HG02970 (cell line): ENCODE measurements at regions not wholly inside any gene's neighbourhood (a gene's known extent, or its start where the extent isn't known, plus 50 kb on each side); places are given as distances from the start of the nearest gene placed in this dataset.

ENCODE experiments used
- ATAC-seq: cut with Tn5 transposase; IDR thresholded peaks from one replicate; pipeline ENCODE4 v1.9.1; 2021; ENCODE audit warnings: mild to moderate bottlenecking, moderate library complexity, moderate number of reproducible peaks; ENCODE audit not compliant: unreplicated experiment, low FRiP score

DNA sequence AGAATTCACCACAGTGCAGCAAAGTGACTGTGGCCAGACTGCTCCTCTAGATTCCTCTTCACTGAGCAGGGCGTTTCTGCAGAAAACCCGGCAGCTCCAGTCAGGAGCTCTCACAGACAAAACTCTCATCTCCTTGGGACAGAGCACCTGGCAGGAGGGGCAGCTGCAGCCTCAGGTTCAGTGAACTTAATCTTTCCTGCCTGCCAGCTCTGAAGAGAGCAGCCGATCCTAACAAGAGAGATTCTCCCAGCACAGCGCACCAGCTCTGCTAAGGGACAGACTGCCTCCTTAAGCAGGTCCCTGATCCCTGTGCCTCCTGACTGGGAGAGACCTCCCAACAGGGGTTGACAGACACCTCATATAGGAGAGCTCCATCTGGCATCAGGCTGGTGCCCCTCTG is 1065.5 kb downstream of the GRIK2 start:
- ATAC-seq, result no peak

DNA sequence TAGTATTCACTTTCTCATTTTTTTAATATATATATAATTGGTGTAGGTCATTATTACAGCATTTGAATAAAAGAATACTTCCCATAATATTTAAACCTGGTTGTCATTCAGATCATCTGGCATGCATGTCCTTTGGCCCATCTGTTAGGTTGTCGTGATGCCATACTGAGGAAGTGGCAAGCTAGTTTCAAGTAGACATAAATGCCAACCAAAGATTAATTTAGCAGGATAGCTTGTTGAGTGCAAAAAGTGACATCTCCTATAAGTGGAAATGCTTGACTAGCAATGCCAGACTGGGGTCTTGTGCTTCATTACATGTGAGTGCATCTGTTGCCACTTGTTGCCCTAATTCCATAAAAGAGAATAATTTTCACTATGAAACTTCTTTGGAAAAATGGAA is 1044.7 kb downstream of the GRIK2 start:
- no peak for ATAC-seq

DNA sequence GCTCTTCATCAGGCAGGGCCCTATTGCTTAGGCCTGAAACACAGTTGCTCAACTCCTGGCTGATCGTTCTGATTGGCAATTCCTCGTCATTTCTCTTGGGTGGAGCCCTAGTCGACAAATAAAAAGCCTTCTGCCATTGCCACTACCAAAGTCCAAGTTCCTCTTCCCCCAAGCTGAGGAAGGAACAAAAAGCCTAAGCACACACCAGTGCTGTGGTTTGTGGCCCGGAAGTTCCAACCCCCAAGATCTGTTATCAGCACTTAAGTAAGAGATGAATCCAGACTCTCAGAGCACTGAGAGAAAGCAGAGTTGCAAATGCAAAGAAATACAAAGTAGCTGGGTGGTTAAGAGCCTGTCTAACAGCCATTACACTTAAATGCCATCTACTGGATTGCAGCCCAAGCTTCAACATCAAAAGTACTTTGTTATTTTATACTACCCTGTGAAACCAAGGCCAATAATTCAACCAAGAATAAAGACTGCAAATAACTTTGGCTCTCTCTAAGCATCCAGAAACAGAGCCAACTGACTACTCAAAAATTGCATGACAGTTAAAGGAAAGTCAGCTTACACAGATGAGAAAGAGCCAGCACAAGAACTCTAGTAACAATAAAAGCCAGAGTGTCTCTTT is 1024.0 kb downstream of the GRIK2 start:
- no peak for ATAC-seq

DNA sequence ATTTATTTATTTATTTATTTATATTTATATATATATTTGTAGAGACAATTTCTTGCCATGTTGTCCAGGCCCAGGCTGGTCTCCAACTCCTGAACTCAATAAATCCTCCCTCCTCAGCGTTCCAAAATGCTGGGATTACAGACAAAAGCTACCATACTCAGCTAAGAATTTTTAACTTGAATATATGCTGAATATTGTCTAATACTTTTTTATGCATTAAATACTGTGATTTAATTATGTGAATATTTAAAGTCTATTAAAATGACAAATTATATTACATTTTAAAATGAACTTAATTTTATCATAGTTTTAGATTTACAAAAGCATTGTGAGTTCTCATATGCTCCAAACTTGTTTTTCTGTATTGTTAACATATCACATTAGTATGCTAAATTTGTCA is 1022.4 kb downstream of the GRIK2 start:
- ATAC-seq, result no peak

DNA sequence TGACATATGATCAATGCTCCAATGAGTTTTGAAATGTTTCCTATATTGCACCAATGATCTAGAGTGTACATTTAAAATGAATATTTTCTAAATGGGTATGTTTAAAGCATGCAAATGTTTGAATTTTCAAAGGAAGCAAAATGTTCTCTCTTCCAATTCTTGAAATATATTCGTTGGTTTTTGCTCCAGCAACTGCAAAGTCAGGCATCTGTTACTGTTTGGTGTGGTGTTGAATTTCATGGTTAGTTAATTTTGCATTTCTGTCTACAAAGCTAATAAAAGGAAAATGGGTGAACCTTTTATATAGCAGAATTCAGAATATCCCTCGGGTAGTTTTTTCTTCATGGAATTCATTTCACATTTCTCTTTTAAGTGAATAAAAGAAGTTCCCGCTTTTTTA is 1018.3 kb downstream of the GRIK2 start:
- no peak for ATAC-seq

DNA sequence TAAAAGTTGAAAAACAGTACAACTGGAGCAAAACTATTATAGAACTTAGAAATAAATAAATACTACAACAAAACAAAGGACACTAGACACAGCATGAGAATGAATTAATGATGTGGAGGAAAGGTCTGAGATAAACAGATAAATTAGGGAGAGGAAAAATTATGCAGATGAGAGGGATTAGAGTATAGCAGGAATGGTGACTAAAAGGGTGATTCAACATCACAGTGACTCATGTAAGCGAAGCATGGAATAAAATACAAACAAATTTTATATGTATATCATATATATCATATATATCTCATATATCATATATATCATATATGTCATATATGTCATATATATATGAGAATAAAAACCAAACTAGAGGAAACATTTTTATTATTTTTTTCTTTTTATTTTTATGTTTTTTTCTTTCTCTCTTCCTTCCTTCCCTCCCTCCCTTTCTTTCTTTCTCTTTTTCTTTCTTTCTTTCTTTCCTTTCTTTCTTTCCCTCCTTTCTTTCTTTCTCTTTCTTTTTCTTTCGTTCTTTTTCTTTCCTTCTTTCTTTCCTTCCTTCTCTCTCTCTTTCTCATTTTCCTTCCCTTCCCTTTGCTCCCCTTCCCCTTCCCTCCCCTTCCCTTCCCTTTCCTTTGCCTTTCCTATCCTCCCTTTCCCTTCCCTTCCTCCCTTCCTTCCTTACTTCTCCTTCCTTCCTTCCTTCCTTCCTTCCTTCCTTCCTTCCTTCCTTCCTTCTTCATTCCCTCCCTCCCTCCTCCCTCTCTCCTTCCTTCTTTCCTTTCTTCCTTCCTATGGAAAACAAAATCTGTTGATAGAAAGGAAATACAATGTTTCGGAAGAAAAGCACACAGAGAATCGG is 1014.6 kb downstream of the GRIK2 start:
- no peak for ATAC-seq

DNA sequence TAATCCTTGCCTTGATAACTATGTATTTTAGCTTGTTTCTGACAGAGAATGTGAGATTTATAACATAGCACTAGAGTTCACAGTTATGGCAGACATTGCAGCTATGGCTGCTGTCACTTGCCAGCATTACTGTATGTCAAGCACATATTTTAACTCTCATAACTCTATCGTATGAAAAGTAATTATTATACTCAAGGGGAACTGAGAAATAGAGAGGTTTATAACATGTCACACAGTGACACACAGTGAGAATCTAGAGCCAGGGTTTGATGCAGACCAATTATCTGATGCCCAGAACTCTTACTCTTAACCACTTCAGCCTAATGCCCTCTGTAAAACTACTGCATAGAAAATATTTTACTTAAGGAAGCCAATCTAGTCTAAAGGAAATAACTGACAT is 1012.4 kb downstream of the GRIK2 start:
- ATAC-seq, result no peak

DNA sequence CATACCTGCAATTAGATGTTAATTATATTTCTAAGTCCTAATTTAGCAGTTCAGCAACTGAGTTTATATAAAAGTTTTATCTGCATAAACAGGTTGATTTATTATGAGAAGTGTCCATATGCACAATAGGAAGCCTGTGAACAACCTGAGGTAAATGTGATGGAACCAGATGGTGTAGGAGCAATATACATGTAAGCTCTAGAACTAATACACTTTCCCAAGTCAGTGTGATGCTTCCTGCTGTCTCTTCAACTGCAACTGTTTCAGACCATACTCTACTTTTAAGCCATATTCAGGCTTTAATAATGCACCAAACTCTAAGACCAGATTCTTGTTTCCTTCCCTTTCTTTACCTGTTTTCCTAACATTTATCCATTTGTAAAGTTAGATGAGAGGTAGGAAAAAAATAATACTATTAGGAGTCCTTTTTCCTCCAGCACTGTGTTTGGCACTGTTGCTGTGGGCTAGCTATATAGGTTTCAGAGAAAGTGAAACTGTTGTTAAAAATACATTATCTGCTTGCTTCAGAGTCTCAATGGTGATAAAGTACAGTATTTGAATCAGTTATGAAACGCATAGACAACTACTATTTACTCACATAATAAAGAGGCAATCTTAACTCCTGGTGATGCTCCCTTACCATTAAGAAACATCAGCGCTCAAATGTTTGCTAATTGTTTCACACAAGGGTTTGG is 1009.3 kb downstream of the GRIK2 start:
- ATAC-seq, result no peak

DNA sequence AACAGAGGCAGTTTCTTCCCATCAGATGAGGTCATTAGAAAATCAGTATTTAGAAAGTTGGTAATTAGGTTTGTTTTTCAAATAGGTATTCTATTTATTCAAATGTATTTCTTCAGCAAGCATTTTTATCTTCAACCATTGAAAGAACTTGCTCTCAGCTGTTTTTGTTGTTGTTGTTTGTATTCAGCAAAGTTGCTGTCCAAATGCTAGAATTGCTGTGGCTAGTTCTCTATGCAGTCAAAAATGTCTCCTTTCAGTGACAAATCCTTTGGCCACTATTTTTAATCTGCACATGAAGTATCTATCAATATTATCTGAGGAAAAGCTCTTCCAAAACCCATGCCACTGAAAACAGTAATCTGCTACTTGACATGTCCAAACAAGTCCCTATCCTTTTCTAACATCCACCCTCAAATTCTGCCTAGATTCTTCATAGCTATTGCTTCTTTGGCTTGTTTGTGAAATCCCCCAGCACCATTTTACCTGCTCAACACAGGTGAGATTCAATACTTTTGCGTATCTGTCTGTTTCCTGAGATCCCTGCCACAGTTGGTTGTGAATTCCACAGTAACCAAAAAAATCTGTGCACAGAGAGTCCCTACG is 1005.4 kb downstream of the GRIK2 start:
- ATAC-seq, result no peak

DNA sequence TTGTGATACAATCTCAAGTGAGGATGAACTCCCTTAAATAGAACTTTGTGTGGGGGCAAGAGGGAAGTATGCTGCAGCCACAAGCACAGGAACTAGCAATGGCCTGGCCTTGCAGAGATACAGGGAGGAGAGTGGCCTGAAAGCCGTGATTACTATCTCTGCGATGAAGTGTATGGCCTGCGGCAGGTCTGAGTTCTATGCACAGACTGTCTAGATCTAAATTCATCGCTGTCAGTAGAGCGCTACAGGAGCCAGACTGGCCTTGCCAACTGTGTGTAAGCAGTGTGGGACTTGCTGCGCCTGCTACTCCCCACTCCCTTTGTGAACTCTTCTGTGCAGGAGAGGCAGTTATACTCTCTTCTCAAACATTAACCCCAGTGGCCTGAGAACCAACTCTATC is 997.0 kb downstream of the GRIK2 start:
- ATAC-seq, result no peak

DNA sequence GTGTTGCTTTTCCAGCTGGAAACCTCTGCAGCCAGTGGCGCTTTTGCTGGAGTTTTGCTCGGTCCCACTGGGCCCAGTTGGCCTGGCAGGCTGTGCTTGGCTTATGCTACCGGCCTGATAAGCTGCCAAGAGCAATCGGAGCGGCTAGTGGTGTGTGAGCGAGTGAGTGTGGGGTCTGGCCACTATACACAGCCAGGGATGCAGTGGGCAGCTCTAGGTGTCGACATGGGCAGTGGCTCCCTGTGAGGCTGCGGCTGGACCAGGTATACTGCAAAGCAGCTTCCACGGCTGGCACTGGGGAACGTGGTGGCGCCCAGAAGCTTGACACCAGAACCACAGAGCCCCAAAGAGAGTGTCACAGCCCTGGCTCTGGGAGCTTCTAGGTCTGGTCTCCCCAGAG is 996.5 kb downstream of the GRIK2 start:
- ATAC-seq, result no peak

DNA sequence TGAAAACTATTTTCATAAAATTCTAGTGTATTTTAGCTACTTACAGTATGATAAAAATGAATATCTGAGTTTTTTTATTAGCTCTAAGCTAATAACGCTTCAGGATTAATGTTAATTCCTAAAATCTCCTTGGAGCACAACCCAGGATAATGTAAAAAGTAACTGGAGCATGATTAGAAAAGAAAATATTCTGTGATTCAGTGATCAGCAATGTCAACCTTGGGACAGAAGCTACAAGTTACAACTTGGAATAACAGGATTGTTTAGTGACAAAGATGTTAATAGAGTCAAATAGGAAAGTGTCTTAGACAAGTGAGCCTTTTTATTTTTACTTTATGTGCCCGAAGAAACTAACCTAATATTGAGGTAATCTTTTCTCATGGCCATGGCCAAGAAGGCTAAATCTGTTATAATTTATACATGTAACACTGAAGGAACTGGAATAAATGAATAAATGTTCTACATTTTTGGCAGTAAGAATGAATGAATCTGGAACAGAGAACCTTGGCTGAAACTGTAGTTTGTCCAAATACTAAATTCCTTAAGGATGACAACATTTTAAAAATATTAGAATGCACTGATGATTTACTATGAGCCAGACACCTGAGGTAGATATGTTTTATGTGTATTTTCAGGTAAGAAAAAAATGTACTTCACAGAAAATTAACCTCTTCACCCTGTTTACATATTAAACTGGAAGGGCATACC is 994.0 kb downstream of the GRIK2 start:
- ATAC-seq, result no peak

DNA sequence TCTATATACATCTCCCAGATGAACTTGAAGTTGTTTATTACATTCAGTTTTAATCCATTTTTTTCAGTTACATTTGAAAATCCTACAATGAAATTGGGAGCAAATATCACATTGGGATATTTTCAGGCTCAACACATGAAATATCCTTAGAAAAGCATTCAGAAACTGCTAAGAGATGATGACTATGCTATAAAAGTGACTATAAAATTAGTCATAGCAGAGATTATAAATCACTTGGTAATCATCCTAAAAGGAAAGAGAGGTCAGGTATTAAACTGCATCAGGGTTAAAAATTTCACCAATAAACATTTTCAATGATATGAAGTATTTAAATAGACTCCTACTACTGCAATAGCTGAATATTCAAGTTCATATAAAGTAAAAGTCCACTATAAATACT is 987.7 kb downstream of the GRIK2 start:
- ATAC-seq, result no peak

DNA sequence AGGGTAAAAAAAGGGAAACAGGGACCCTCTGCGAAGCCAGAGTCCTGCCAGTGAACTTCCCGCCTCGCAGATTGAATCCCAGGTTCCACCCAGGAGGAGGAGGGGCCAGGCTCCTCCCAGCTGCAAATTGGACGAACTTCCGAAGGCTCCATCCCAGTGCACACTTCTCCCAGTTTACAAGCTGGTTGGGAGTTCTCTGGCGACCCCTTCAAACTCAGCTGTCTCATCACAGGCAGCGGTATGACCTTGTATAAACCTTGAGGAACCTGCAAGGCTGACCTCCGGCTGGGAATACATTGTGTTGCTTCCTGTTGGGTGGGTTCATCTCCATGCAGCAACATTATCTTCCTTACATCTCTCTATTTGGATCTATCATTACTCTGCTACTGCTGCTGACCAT is 962.7 kb downstream of the GRIK2 start:
- ATAC-seq, result no peak

DNA sequence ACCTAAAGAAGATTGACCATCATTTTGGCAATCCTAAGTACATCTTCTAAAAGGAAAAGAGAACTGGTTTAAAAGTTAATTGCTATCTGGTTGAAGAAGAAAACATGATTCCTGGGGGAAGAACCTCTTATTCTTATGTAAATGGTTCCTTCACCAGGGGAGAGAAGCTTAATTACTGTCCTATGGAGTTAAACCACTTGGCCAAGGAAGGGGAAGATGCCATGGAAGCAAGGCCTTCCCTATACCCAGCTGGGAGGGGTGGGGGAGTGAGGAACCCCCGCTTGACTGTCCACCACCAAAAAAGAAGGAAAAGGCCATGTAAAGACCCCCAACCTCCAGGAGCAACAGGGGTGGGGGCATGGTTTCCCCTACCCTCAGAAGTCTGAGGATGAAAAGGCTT is 962.1 kb downstream of the GRIK2 start:
- ATAC-seq, result no peak

DNA sequence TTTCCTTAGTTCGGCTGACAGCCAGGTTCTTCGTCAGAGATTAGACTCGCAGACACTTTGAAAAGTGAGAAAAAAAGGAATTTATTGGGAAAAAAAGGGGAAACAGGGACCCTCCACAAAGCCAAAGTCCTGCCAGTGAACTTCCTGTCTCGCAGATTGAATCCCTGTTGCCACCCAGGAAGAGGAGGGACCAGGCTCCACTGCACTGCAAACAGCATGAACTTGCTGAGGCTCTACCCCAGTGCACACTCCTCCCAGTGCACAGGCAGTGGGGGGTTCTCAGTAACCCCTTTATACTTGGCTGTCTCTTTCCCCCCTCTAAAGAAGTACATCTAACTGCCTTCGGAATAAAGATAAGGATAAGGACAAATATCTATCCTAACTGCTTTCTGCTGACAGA is 959.0 kb downstream of the GRIK2 start:
- ATAC-seq, result no peak

DNA sequence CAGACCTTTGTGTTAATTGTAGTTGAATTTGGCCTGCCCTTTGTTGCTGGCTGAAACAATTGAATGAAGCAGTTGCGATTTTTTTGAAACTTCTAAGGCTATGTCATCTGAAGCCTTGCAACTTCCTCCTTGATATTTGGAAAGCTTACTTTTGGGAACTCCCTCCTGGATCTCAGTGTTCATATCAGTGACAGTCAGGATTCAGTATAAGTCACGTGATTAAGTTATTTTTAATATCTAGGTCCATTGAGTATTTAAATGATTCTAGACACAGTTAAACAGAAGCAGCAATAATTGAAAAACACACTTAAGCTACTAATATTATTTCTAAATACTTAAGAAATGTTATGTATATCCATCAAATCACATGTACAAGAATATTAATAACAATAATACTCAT is 951.3 kb downstream of the GRIK2 start:
- no peak for ATAC-seq

DNA sequence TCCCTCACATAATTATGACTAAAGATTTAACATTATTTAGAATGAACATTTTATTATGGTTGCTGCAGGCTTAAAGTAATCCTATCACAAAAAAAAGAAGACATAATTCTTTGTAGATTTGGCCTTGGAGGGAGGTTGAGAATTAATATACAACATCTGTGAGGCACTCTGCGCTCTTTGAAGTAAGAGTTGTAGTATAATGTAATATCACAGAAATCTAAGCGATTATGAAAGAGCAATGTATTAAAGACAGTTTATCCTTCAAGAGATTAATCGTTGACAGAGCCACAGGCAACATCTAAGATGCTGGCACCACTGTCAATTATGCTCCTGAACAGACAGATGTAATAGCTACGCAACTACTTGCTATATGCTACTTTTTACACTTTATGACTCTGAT is 946.8 kb downstream of the GRIK2 start:
- no peak for ATAC-seq

DNA sequence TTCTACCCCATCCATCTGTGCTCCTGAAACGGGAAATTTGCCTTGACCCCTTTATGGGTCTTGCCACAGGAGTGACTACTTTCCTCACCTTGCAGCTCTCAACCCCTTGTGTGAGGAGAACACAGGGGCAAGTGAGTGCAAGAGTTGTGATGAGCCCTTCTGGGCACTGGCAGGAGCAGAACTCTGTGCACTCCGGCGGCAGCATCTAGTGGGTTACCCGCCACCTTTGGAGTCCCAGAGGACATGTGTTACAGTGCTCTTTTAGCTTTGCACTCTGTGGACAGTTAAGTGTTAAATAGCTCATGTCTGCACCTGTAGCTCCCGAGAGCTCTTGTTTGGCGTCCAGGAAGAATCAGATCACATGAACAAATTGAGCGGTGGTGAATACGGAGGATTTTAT is 940.2 kb downstream of the GRIK2 start:
- no peak for ATAC-seq

DNA sequence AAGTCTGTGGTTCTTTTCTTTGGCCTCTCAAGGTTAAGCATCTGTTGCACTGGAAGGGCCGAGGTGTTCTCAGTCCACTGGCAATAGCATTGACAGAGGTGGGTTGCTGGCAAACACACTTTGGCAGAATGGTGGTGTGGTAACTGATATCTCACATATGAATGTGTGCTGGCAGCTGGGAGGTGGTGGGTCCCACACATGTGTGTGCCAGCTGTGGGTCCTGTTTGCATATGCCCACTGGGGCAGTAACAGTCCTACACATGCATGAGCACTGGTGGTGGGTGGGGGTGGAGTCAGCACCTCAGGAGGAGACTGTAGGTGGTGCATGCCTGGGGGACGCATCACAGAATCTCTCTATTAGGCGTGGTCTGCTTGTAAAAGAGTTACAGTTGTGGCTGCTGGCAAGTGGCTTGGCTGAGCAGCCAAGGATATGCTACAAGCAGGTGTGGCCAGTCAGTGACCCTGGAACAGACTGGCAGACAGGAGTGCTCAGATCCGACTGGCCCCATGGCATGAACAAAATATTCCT is 934.3 kb downstream of the GRIK2 start:
- no peak for ATAC-seq
